ENCODE measurements at regions not wholly inside any gene's neighbourhood (a gene's known extent, or its start where the extent isn't known, plus 50 kb on each side); places are given as distances from the start of the nearest gene placed in this dataset.

GRCh38 chr7:130897515-130898419 lies 163.8 kb upstream of the KLF14 start:
- H3K4me3 Mint-ChIP-seq: no peak overlapping the region
- H3K4me1 Mint-ChIP-seq (ENCODE audit: low read depth): peaks cover 93% of the 10 kb centered on the region

GRCh38 chr7:130899071-130899560 lies 165.1 kb upstream of the KLF14 start:
- Mint-ChIP-seq H3K4me3 (no peak overlapping the region), H3K36me3 (ENCODE audit: low read depth) (peaks cover 66% of the 10 kb centered on the region), H3K27ac (peak overlapping the region; percentile 59), H3K9me3 (no peaks in the 10 kb centered on the region), H3K27me3 (ENCODE audit: insufficient read depth) (no peaks in the 10 kb centered on the region), H3K4me1 (ENCODE audit: low read depth) (peaks cover 95% of the 10 kb centered on the region)
- intact Hi-C loops (cut with micrococcal nuclease): loop anchor here (5.0 to 10.0 kb wide), 3 partner anchors 46 to 526 kb away; no protein-coding TSS in a partner anchor
- DNase-seq (ENCODE audit: low spot score): no peak

More at GRCh38 chr7:130897515-130898419, 163.8 kb upstream of the KLF14 start:
- intact Hi-C loops (cut with micrococcal nuclease): loop anchor here (1.0 to 10.0 kb wide), 8 partner anchors 16 to 615 kb away; no protein-coding TSS in a partner anchor
- Mint-ChIP-seq H3K27me3 (ENCODE audit: insufficient read depth) (no peaks in the 10 kb centered on the region), H3K9me3 (no peaks in the 10 kb centered on the region), H3K36me3 (ENCODE audit: low read depth) (peaks cover 63% of the 10 kb centered on the region), H3K27ac (peak overlapping the region; percentile 89)
- no peak for DNase-seq (ENCODE audit: low spot score)

GRCh38 chr7:130899638-130900401 lies 165.8 kb upstream of the KLF14 start:
- peaks cover 95% of the 10 kb centered on the region for H3K4me1 Mint-ChIP-seq (ENCODE audit: low read depth)
- peaks cover 63% of the 10 kb centered on the region for H3K36me3 Mint-ChIP-seq (ENCODE audit: low read depth)
- intact Hi-C loops (cut with micrococcal nuclease): loop anchor here (5.0 to 10.0 kb wide), 3 partner anchors 45 to 525 kb away; no protein-coding TSS in a partner anchor
- DNase-seq (ENCODE audit: low spot score): no peak
- no peaks in the 10 kb centered on the region for H3K27me3 Mint-ChIP-seq (ENCODE audit: insufficient read depth)
- peak overlapping the region; percentile 59 for H3K27ac Mint-ChIP-seq
- H3K4me3 Mint-ChIP-seq: no peak overlapping the region
- no peaks in the 10 kb centered on the region for H3K9me3 Mint-ChIP-seq

GRCh38 chr7:130900471-130901076 lies 166.6 kb upstream of the KLF14 start:
- no peaks in the 10 kb centered on the region for H3K27me3 Mint-ChIP-seq (ENCODE audit: insufficient read depth)
- no peak overlapping the region for H3K4me3 Mint-ChIP-seq
- peak overlapping the region; percentile 86 for H3K27ac Mint-ChIP-seq
- no peaks in the 10 kb centered on the region for H3K9me3 Mint-ChIP-seq
- no peak for DNase-seq (ENCODE audit: low spot score)
- intact Hi-C loops (cut with micrococcal nuclease): no loop called here
- H3K36me3 Mint-ChIP-seq (ENCODE audit: low read depth): peaks cover 57% of the 10 kb centered on the region
- H3K4me1 Mint-ChIP-seq (ENCODE audit: low read depth): peaks cover 88% of the 10 kb centered on the region

- intact Hi-C loops (cut with micrococcal nuclease): no loop called here
- H3K27me3 Mint-ChIP-seq (ENCODE audit: insufficient read depth): no peaks in the 10 kb centered on the region
- no peak overlapping the region for H3K4me3 Mint-ChIP-seq
- peak overlapping the region; percentile 86 for H3K27ac Mint-ChIP-seq
- H3K9me3 Mint-ChIP-seq: no peaks in the 10 kb centered on the region
- peaks cover 87% of the 10 kb centered on the region for H3K4me1 Mint-ChIP-seq (ENCODE audit: low read depth)
- H3K36me3 Mint-ChIP-seq (ENCODE audit: low read depth): peaks cover 56% of the 10 kb centered on the region
- no peak for DNase-seq (ENCODE audit: low spot score)
Measured at GRCh38 chr7:130901209-130901783, 167.3 kb upstream of the KLF14 start.

- intact Hi-C loops (cut with micrococcal nuclease): no loop called here
- H3K4me1 Mint-ChIP-seq (ENCODE audit: low read depth): peaks cover 83% of the 10 kb centered on the region
- H3K4me3 Mint-ChIP-seq: no peak overlapping the region
- H3K27me3 Mint-ChIP-seq (ENCODE audit: insufficient read depth): no peaks in the 10 kb centered on the region
- DNase-seq (ENCODE audit: low spot score): no peak
- H3K36me3 Mint-ChIP-seq (ENCODE audit: low read depth): peaks cover 51% of the 10 kb centered on the region
- no peaks in the 10 kb centered on the region for H3K9me3 Mint-ChIP-seq
- peak overlapping the region; percentile 88 for H3K27ac Mint-ChIP-seq
Measured at GRCh38 chr7:130902755-130903357, 168.8 kb upstream of the KLF14 start.

GRCh38 chr7:130903358-130903974 lies 169.5 kb upstream of the KLF14 start:
- peaks cover 48% of the 10 kb centered on the region for H3K36me3 Mint-ChIP-seq (ENCODE audit: low read depth)
- H3K27me3 Mint-ChIP-seq (ENCODE audit: insufficient read depth): no peaks in the 10 kb centered on the region
- no peak for DNase-seq (ENCODE audit: low spot score)
- peaks cover 79% of the 10 kb centered on the region for H3K4me1 Mint-ChIP-seq (ENCODE audit: low read depth)
- no peak overlapping the region for H3K4me3 Mint-ChIP-seq
- H3K27ac Mint-ChIP-seq: peak overlapping the region; percentile 83
- intact Hi-C loops (cut with micrococcal nuclease): no loop called here
- no peaks in the 10 kb centered on the region for H3K9me3 Mint-ChIP-seq

GRCh38 chr7:130904031-130904757 lies 170.2 kb upstream of the KLF14 start:
- Mint-ChIP-seq H3K36me3 (ENCODE audit: low read depth) (peaks cover 52% of the 10 kb centered on the region), H3K27ac (peak overlapping the region; percentile 83), H3K4me1 (ENCODE audit: low read depth) (peaks cover 82% of the 10 kb centered on the region), H3K27me3 (ENCODE audit: insufficient read depth) (no peaks in the 10 kb centered on the region), H3K9me3 (no peaks in the 10 kb centered on the region), H3K4me3 (peak overlapping the region; percentile 10)
- intact Hi-C loops (cut with micrococcal nuclease): no loop called here
- DNase-seq (ENCODE audit: low spot score): no peak

GRCh38 chr7:130904792-130905191 lies 170.8 kb upstream of the KLF14 start:
- H3K4me3 Mint-ChIP-seq: no peak overlapping the region
- H3K27ac Mint-ChIP-seq: no peak overlapping the region
- intact Hi-C loops (cut with micrococcal nuclease): no loop called here
- peaks cover 52% of the 10 kb centered on the region for H3K36me3 Mint-ChIP-seq (ENCODE audit: low read depth)
- no peak for DNase-seq (ENCODE audit: low spot score)
- H3K27me3 Mint-ChIP-seq (ENCODE audit: insufficient read depth): no peaks in the 10 kb centered on the region
- peaks cover 82% of the 10 kb centered on the region for H3K4me1 Mint-ChIP-seq (ENCODE audit: low read depth)
- no peaks in the 10 kb centered on the region for H3K9me3 Mint-ChIP-seq

GRCh38 chr7:130906575-130906974 lies 172.6 kb upstream of the KLF14 start:
- Mint-ChIP-seq H3K9me3 (no peaks in the 10 kb centered on the region), H3K4me1 (ENCODE audit: low read depth) (peaks cover 83% of the 10 kb centered on the region), H3K36me3 (ENCODE audit: low read depth) (peaks cover 56% of the 10 kb centered on the region), H3K27me3 (ENCODE audit: insufficient read depth) (no peaks in the 10 kb centered on the region), H3K4me3 (no peak overlapping the region), H3K27ac (peak overlapping the region; percentile 48)
- intact Hi-C loops (cut with micrococcal nuclease): no loop called here
- no peak for DNase-seq (ENCODE audit: low spot score)

GRCh38 chr7:130907439-130907838 lies 173.4 kb upstream of the KLF14 start:
- Mint-ChIP-seq H3K27ac (no peak overlapping the region), H3K27me3 (ENCODE audit: insufficient read depth) (no peaks in the 10 kb centered on the region), H3K9me3 (no peaks in the 10 kb centered on the region), H3K36me3 (ENCODE audit: low read depth) (peaks cover 62% of the 10 kb centered on the region), H3K4me1 (ENCODE audit: low read depth) (peaks cover 83% of the 10 kb centered on the region), H3K4me3 (no peak overlapping the region)
- no peak for DNase-seq (ENCODE audit: low spot score)
- intact Hi-C loops (cut with micrococcal nuclease): no loop called here

Measured in activated T-helper 1 cell treated with anti-CD3 and anti-CD28 coated beads, Interleukin-12 subunit alpha, Interleukin-12 subunit beta, Interleukin-2, Interleukin-4 antibody, amounts not matched to agents 30 ng/mL and 10 ng/mL and 1 ng/mL, durations not matched to agents 14 hours and 24 hours and 36 hours (primary cell).